Activated naive CD4-positive, alpha-beta T cell treated with anti-CD3 and anti-CD28 coated beads, Interleukin-2, amount 50 U/mL, for 16 hours (primary cell): ENCODE measurements at regions not wholly inside any gene's neighbourhood (a gene's known extent, or its start where the extent isn't known, plus 50 kb on each side); places are given as distances from the start of the nearest gene placed in this dataset.
"Not testable (repeated sequence)": the region's sequence is repeated elsewhere in the genome, so short reads cannot be mapped to it uniquely, and the experiment has no call there.

Experiments
- DNase-seq: peaks from one replicate; pipeline ENCODE4 v3.0.0-alpha.2; 2020

DNA sequence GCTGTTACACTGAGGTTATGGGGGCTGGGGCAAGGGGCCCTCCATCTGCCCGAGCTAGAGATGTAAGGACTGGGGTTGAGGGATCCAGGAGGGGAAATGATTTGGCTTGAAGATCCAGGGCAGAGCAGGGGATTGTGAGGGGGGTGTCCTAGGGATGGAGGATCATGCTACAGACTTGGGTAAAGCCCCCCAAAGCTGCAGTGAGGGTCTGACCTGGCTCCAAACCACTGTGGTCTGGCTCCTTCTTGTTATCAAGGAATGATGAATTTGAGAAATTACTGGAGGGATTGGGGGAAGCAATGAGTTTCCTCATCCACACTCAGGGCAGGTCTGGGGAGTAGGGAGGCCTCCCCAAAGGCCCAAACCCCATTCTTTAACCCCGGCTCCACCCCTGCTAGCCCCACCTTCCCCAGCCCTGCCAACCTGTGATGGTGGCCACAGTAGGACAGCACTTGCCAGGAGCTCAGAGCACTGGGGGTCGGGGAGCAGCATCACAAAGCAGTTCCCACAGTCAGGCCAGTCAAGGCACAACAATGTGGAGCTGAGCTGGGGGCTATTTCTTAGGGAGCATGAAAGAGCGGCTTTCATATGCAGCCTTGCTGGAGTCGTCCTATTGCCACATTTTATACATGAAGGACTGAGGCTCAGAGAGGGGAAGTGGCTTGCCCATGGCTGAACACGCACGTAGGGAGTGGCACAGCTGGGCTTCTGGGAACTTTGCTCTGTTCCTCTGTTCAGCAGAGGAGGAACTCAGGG is 165.5 kb downstream of the EFNB1 start:
- no peak for DNase-seq

DNA sequence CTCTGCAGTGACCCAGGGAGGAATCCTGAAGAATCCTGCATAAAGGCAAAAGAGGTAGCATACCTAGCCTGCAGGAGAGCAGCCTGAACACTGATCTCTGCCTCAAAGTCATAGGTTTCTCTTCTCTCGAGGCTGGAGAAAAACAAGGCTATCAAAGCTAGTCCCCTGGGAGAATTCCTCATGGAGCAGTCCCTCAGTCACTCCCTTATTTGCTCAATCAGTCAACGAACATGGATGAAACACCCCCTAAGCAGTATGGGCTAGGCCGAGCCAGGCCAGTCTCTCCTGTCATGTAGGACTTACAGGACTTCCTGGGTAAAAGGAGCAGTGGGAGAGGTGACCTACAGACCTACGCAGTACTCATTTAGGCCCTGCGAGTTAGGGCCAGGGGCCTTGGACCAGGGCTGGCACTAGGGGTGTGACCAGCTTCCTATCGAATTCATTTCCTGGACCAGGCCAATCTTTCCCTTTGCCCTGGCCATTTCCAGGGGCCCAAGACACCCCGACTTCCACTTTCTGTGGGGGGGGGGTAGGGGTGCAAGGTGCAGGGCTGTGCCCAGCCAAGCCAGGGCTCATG is 164.1 kb downstream of the EFNB1 start:
- DNase-seq, result no peak

DNA sequence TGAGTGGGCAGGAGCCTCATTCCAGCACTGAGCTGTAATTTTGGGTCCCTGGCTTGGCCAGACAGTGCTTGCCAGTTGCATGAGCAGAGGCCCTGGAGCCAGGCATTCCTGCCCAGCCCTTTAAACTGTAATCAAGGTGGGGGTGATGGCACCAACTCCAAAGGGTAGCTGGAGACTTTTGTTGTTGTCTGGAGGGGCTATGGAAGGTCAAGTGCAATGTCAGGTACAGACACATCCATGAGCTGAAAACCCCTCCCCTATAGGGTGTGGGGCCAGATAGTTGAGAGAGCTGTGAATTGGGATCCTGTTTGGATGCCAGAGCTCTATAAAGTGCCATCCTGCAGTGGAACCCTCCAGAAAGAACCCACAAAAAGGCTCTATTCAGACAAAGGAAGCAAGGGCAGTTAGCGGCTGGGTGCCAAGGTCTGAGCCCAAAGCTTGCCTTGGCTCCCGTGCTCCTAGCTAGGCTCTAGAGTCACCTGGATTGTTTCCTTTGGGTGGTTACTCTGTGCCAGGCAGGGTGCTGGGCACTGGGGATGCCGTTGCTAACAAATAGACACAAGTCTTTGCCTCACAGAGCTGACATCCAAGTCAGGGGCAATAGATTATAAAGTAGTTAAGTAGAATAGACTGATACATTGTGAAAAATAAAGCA is 163.0 kb downstream of the EFNB1 start:
- DNase-seq, result no peak

DNA sequence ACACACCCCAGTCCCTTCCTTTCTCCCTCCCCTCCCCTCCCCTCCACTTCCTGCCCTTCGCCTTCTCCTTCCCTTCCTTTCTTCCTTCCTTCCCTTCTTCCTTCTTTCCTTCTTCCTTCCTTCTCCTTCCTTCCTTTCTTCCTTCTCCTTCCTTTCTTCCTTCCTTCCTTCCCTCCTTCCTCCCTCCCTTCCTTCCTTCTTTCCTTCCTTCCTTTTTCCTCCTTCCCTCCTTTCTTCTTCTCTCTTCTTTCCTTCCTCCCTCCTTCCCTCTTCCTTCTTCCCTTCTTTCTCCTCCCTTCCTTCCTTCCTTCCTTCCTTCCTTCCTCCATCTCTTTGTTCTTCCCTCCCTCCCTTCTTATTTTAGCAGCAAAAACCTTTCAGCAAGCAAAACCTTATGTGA is 162.1 kb downstream of the EFNB1 start:
- no peak for DNase-seq

DNA sequence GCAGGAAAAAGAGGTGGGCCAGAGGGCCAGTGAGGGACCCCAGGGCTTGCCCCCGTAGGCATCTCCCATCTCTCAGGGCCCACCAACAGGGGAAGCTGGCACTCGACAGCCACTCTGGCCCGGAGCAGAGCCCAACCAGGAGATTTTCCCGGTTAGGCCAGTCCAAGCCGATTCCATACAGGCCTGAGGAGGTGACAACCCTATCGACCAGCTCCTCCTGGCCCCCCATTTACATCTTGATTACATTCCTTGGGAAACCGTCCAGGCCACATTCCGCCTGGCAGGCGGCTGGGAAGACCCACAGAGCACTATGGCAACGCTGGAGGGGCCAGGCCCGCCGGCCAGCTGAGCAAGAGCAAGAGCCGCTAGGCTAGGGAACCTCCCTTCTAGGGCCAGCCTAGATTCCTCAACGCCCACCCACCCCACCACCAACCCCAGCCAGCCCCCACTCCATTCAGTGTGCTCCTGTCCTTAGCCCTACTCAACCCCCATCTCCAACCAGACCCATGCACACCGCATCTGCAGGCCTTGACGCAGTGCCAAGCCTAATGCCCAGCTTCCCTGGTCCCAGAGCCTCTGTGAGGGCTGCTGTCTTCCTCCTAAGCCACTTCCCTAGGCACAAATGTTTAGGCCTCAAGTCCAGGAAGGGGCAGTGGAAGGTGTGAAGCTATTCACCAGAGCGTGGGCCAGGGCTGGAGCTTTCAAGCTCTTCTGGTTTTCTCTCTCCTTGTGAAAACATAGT is 161.2 kb downstream of the EFNB1 start:
- DNase-seq, result no peak

DNA sequence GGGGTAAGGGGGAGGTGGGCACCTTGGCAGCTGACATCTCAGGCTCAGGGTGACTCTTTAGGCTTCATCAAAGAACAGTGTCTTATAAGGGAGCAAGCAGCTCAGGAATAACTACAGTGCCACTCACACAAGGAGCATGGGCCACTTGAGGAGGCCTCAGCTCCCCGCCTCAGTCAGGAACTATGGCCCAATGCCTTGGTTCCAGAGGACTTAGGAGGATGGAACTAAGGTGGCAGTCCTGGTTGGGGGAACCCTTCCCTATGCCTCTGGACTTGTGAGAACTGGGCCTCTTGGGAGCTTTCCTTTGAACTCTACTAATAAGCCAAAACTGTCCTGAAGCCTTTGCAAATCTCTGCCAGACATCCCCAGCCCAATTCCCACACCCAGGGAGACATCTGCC is 160.6 kb downstream of the EFNB1 start:
- DNase-seq, result no peak

DNA sequence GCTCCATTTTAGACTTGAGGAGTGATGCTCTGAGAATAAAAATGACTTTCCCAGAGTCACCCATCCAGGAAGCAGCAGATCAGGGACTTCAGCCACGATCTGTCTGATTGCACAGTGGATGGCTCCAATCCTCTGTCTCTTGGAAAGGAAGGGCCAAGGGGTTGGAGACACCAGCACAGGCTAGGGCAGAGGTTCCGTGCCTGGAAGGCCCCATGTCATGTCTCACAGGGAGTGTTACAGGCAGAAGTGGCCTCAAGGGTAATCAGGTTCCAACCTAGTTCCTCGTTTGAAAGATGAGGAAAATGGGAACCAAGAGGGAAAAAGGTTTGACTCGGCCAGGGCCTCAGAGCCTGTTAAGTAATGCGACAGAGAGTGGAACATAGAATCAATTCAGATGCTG is 160.0 kb downstream of the EFNB1 start:
- DNase-seq, result no peak

DNA sequence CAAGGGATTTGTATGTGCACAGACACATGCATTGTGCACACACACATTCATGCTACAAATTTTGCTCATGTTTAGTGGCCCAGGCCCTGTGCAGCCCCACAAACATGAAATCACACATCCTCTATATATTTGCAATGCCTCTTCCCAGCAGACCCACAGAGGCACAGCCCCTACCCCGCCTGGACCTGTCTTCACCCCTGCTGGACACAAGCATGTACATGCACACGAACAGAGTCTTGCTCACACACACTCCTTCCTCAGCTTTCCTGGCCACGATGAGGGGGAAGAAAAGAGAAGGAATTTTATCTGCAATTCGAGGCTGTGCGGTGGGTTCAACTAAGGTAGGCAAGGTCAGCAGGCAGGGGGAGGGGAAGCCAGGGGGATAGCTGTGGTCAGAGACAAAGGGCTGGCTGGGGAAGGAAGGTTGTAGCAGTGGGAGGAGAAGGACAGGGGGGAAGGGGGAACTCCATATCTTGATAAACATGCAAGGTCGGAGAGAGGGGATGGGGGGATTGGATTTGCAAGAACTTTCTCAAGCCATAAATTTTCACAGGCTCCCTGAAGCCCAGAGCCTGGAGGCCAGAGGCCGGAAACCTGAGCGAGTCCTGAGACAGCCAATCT is 156.4 kb downstream of the EFNB1 start:
- no peak for DNase-seq

DNA sequence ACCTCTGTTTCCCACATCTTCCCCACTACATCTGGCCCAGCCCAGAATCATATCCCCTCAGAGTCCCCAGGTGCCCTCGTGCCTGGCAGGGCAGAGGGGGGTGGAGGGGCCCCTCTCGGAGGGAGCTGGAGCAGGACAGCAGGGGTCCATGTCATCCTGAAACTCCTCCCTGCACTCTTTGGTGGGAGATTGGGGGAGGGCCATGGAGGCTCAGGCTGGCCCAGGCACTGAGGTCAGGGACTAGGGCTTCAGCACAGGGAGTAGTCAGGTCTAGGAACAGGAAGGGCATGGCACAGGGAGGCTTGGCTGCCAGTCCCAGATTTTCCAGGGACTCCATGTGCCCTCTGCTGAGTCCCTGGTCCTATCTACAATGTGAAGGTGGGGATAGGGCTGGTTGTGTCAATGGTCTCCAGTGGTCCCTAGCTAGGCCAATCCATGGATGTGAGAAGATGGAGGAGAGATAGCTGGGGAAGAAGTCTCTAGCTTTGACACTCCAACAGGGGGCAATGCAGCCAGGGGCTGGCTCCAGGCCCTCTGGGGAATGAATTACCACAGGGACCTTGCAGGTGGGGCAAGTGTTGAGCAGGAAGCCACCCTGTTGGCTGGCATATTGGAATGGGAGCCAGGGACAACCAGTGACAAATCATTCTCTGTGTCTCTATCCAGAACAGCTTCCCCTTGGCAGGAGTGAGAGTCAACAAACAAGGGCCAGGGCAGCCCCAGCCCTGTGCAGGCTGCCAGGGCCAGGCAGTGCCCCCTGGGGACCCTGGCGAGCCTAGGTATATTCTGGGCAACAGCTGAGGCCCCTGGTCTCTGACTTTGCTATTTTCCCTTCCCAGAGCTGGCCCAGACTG is 154.4 kb downstream of the EFNB1 start:
- DNase-seq, result no peak

DNA sequence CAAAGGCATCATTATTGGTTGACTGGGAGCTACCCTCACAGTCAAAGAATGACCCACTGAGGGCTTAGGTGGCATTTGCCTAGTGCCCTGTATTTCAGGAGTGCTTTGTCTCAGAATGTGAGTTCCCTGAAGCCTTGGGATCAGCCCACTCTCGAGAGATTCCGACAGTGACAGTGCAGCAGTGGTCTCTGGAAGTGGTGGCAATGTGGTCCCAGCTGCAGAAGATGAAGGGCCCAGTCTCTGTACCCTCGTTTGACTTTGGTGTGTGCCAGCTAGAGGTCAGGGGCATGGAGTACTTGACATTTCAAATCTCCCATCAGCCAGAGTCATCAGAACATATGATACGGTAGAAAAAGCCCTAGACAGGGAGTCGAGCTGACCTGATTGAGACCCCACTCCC is 153.7 kb downstream of the EFNB1 start:
- DNase-seq, result no peak

DNA sequence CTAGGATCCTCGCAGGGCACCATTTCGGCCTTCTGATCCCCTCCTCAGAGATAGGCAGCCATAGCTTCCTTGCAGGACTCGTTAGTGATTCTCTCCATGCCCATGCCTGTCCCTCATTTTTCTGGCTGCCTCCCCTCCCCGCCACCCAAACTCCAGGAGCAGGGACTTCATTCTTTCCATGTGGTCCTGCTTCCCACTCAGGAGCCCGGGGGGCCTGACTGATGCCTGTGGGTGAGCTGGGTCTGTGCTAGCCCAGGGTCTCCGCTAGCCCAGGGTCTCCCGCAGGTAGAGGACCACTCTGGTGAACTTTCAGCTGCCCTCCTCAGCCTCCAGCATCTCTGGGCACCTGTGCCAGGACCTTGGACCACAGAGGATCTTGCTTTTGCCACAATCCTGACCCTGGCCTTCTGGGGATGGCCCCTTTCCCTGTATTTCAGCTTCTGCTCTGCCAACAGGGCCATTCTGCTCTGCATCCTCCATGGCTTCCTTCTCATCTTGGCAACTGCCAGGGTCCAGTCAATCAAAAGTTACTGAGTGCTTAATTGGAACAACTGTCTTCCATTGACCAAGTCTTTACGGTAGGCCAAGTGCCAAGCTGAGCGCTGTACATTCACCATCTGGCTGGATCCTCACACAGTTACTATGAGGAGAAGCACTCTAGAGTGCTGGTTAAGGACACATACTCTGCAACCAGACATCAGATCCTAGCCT is 152.2 kb downstream of the EFNB1 start:
- DNase-seq, result no peak

DNA sequence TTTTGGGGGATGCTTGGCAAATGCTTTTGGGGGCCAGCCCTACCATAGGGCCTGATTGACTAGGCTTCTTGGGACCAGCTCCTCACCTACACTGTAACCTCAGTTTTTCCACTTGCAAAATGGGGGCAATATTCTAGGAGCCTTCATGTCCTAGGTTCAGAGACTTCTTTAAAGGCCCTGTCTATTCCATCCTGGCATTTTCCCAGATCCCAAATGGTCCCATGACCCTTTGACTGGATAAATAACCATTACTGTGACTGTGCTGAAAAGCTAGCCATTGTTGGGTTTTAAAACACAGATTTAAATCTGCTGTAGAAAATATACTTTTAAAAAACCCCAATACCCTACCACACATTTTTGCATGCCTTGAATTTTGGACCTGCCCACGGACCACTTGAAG is 149.8 kb downstream of the EFNB1 start:
- no peak for DNase-seq

DNA sequence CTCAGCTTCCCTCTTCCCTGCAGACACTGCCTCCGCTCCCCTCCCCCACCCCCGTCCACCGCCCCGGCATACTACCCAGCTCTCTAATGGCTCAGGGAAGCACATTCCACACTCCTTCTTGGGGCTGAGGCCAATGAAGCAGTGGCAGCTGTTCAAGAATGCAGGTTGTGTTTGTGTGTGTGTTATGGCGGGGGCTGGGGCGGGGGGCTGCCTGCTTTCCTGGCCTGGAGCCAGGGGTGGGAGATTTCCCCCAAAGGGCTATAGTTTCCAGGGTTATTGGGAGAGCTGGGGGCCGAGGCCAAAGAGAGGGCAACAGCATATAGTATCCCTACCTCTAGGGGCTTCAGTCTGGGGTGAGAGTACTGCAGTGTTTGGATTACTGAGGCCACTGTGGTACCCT is 149.4 kb downstream of the EFNB1 start:
- DNase-seq, result no peak

DNA sequence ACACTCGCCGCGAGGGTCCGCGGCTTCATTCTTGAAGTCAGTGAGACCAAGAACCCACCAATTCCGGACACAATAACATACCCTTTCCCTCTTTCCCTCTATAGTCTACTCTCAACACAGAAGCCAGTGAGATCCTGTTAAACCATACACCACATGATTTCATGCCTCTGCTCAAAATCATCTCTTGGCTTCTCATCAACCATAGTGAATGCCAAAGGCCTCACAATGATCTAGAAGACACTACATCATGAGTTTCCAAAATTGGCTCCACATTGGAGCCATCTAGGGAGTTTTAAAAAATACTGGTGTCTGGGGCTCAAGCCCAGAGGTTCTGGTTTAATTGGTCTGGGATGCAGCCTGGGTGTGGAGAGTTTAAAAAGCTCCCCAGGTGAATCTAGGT is 124.5 kb downstream of the EFNB1 start:
- no peak for DNase-seq

DNA sequence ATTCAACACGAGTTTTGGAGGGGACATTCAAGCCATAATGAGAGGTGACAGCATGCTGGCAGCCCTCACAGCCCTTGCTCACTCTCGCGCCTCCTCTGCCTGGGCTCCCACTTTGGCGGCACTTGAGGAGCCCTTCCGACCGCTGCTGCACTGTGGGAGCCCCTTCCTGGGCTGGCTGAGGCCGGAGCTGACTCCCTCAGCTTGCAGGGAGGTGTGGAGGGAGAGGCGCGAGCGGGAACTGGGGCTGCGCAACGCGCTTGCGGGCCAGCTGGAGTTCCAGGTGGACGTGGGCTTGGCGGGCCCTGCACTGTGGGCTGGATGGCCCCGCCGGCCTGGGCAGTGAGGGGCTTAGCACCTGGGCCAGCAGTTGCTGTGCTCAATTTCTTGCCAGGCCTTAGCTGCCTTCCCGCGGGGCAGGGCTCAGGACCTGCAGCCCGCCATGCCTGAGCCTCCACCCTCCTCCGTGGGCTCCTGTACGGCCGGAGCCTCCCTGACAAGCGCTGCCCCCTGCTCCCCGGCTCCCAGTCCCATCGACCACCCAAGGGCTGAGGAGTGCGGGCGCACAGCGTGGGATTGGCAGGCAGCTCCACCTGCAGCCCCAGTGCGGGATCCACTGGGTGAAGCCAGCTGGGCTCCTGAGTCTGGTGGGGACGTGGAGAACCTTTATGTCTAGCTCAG is 123.3 kb downstream of the EFNB1 start:
- DNase-seq, result not testable (repeated sequence)

DNA sequence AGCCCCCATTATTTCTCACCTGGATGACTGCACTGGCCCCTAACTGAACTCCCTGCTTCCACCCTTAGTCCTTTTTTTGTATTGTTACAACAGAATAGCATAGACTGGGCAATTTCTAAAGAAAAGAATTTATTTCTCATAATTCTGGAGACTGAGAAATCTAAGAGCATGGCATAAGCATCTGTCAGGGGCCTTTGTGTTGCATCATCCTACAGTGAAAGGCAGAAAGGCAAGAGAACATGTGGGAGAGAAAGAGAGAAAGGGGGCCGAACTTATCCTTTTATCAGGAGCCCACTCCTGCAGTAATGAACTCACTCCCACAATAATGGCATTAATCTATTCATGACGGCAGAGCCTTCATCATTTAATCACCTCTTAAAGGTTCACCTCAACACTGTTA is 122.1 kb downstream of the EFNB1 start:
- DNase-seq, result no peak

DNA sequence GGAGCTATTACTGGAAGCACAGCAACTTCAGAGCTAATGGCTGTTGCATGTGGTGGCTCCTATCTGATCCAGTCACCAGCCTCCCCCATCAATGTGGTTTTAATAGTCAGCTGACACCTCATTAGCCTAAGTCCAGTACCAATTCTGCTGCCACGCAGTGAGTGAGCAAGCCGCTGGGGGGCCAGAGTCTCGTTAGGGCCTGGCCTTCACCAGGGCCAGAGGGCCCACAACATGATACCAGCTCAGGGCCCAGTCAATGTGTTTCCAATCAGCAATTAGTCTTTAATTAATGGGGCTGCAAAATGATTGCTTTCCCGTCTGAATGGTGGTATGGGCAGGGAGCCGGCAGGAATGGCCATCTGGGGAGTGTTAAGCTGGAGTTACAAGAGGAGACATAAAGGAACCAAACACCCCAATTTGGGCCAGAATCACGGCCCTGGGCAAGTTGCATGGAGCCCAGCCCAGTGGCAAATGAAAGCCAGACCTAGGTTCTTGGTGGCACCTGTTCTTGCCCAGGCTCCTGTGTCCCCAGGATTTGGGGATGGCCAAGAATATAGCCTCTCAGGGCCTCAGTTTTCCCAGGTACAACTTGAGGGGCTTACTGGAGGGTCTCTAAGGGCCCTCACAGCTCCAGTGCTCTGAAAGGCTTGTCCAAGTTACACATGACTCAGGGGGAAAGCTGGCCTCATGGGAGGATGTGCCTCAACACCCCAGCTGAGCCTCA is 119.2 kb downstream of the EFNB1 start:
- no peak for DNase-seq

DNA sequence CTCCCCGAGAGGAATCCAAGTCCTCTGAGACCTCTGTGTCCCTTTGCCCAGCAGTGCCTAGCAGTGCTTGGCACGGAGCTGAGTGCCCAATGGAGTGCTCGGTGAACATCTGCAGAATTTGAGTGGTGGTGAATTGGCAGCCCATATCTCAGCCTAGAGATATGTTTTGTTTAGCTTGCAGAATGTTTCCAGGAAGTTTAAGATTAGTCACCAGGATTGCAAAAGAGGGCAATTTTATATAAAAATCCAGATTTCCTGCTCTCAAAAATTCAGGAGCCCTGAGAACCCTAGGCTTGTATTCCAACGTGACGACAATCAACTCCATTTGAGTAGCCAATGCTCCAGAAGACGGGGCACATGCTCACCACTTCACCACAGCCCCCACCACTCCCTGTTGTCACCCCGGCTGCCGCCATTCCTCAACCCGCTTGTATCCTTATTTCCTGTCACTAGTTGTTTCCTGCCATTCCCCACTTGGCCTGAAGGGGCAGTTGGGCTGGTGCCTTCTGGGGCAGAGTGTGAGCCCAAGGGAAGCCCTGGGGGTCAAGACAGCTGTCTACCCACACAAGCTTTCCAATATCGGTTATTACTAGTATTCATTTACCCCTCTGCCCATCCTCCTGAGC is 116.9 kb downstream of the EFNB1 start:
- no peak for DNase-seq

DNA sequence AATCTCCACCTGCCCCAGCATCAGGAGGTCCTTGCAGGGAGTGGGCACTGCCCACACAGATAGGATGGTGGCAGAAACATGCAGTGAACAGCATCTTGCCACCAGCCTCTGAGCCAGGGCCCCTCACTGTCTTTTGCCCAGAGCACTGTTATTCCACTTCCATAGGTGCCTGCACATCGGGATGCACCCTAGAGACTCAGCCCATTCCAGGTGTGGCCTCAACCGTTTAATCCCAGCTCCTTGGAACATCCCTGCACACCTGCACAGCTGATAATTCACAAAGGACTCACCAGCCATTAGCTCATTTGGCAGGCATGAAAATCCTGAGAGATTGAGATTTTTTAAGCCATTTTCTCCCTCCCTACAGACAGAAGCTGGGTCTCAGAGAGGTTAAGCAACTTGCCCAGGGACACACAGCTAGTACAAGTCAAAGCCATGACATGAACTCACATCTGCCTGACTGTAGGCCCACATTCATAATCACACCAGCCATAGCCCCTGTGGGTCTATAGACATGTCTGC is 116.3 kb downstream of the EFNB1 start:
- no peak for DNase-seq

DNA sequence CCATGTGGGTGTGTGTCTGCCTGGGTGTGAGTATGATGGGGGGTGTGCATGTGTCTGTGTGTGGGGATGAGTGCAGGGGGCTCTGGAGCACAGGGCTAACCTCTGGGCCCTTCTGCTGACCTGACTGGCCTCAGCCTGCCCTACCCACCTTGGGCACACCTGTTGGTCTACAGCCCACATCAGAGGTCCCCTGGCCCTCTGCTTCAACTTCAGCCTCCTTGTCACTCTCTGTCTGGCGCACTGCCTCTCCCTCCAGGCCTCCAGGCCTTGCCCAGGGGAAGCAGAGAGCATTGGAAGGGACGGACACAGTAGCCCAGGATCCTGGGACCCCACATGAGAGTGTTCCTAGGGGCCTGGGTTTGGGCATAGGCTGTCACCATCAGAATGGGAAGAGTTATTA is 115.4 kb downstream of the EFNB1 start:
- DNase-seq, result no peak
